Upper lobe of left lung (tissue), 4 donors: ENCODE measurements at regions not wholly inside any gene's neighbourhood (a gene's known extent, or its start where the extent isn't known, plus 50 kb on each side); places are given as distances from the start of the nearest gene placed in this dataset.

Source experiments
- CTCF ChIP-seq, 6 experiments: fragments of 450-650 bp in 4 of 6; fragments of 200-600 bp in 2 of 6; sonication (generic) in 2 of 6; IDR thresholded peaks; one replicate each; pipeline ENCODE4 v1.5.1; 2016 to 2019; ENCODE audit warnings: antibody characterized with exemption in 6 of 6
- POLR2A ChIP-seq, 4 donors: fragments of 450-650 bp; IDR thresholded peaks; one replicate each; pipeline ENCODE4 v1.5.1; 2016 to 2017; ENCODE audit warnings: antibody characterized with exemption in 4 of 4, mild to moderate bottlenecking in 2 of 4

DNA sequence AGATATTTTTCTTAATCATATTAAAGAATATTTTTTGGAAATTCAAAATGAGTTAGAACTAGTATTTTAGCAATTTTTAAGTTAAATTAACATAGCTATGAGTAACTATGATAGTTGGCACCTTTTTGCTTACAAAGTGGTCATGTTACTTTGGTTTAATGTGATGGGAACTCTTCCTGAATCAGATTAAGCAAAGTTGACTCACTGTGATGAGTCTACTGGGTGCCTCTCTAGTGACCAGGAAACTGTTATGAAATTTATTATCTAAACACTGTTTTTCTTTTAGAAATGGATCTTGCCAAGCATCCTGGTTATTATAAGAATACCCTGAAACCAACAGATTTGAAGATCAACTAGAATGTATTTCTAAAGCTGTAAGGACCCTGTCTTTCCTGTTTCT lies 985.8 kb downstream of the TRAM1L1 start:
- TF ChIP-seq CTCF (IDR thresholded peaks at IDR 0.05) (no peak), POLR2A (IDR thresholded peaks at IDR 0.05) (no peak)
